ENCODE measurements at regions not wholly inside any gene's neighbourhood (a gene's known extent, or its start where the extent isn't known, plus 50 kb on each side); places are given as distances from the start of the nearest gene placed in this dataset.
"Not testable (repeated sequence)": the region's sequence is repeated elsewhere in the genome, so short reads cannot be mapped to it uniquely, and the experiment has no call there.

GRCh38 chr2:144128130-144128746 is 391.7 kb downstream of the ZEB2 start:
- no peak overlapping the region for H3K9ac ChIP-seq (ENCODE audit: low read length)
- no peak overlapping the region for H3K4me3 ChIP-seq (ENCODE audit: low read length)
- H3K9me3 ChIP-seq (ENCODE audit: control insufficient read depth, low read depth, low read length) = no peaks in the 10 kb centered on the region
- H3K27ac ChIP-seq (ENCODE audit: low read length) = no peak overlapping the region
- H3K36me3 ChIP-seq (ENCODE audit: control insufficient read depth, low read depth, low read length) = no peaks in the 10 kb centered on the region
- H3K4me1 ChIP-seq (ENCODE audit: control insufficient read depth, low read depth, low read length) = no peaks in the 10 kb centered on the region
- no peaks in the 10 kb centered on the region for H3K27me3 ChIP-seq (ENCODE audit: control insufficient read depth, insufficient read depth, low read length)

GRCh38 chr2:144127693-144128092 is 392.2 kb downstream of the ZEB2 start:
- Histone ChIP-seq H3K27me3 (ENCODE audit: control insufficient read depth, insufficient read depth, low read length) (no peaks in the 10 kb centered on the region), H3K9me3 (ENCODE audit: control insufficient read depth, low read depth, low read length) (no peaks in the 10 kb centered on the region), H3K4me3 (ENCODE audit: low read length) (no peak overlapping the region), H3K9ac (ENCODE audit: low read length) (no peak overlapping the region), H3K27ac (ENCODE audit: low read length) (no peak overlapping the region), H3K36me3 (ENCODE audit: control insufficient read depth, low read depth, low read length) (no peaks in the 10 kb centered on the region), H3K4me1 (ENCODE audit: control insufficient read depth, low read depth, low read length) (no peaks in the 10 kb centered on the region)

DNA sequence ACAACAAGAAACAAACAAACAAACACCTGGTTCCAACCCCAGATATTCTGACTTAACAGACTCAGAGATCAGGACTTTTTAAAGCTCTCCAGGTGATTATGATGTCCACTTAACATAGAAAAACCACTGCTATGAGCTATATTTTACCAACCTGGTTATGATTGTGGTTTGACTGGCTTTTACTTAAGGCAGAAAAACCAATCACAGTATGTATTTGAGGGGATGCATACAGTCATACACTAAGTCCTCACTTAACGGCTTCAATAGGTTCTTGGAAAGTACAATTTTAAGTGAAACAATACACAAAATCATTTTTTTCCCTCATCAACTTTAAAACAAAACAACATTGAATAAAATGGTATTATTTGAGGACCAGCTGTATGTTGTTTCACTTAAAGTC is 393.6 kb downstream of the ZEB2 start:
- H3K27me3 ChIP-seq (ENCODE audit: control insufficient read depth, insufficient read depth, low read length) = no peaks in the 10 kb centered on the region
- H3K36me3 ChIP-seq (ENCODE audit: control insufficient read depth, low read depth, low read length) = no peaks in the 10 kb centered on the region
- no peak overlapping the region for H3K27ac ChIP-seq (ENCODE audit: low read length)
- no peak overlapping the region for H3K4me3 ChIP-seq (ENCODE audit: low read length)
- H3K9ac ChIP-seq (ENCODE audit: low read length) = no peak overlapping the region
- no peaks in the 10 kb centered on the region for H3K9me3 ChIP-seq (ENCODE audit: control insufficient read depth, low read depth, low read length)
- no peaks in the 10 kb centered on the region for H3K4me1 ChIP-seq (ENCODE audit: control insufficient read depth, low read depth, low read length)

GRCh38 chr2:144125751-144126150 is 394.2 kb downstream of the ZEB2 start:
- Histone ChIP-seq H3K9ac (ENCODE audit: low read length) (no peak overlapping the region), H3K27me3 (ENCODE audit: control insufficient read depth, insufficient read depth, low read length) (no peaks in the 10 kb centered on the region), H3K36me3 (ENCODE audit: control insufficient read depth, low read depth, low read length) (no peaks in the 10 kb centered on the region), H3K27ac (ENCODE audit: low read length) (no peak overlapping the region), H3K4me3 (ENCODE audit: low read length) (no peak overlapping the region), H3K4me1 (ENCODE audit: control insufficient read depth, low read depth, low read length) (no peaks in the 10 kb centered on the region), H3K9me3 (ENCODE audit: control insufficient read depth, low read depth, low read length) (no peaks in the 10 kb centered on the region)

DNA sequence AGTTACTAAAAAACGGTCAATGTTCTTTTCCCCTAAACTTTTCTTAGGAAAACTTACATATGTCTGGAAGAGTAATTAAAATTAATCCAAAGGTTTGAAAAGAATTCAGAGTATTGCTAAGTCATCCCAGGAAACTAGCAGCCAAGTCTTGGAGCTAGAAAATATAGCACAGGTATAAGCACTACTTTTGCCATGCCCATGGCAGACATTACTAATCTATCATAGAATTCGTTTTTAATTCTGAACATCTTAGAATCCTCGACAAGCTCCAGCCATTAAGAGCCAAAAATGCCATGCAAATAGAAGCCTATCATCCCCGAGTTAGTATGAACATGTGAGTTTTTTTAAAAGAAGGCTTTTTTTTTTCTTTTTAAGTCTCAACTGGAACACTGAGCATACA is 395.0 kb downstream of the ZEB2 start:
- Histone ChIP-seq H3K36me3 (ENCODE audit: control insufficient read depth, low read depth, low read length) (no peaks in the 10 kb centered on the region), H3K4me1 (ENCODE audit: control insufficient read depth, low read depth, low read length) (no peaks in the 10 kb centered on the region), H3K9me3 (ENCODE audit: control insufficient read depth, low read depth, low read length) (no peaks in the 10 kb centered on the region), H3K27ac (ENCODE audit: low read length) (no peak overlapping the region), H3K27me3 (ENCODE audit: control insufficient read depth, insufficient read depth, low read length) (no peaks in the 10 kb centered on the region), H3K4me3 (ENCODE audit: low read length) (no peak overlapping the region), H3K9ac (ENCODE audit: low read length) (no peak overlapping the region)

GRCh38 chr2:144120487-144120886 is 399.4 kb downstream of the ZEB2 start:
- Histone ChIP-seq H3K9ac (ENCODE audit: low read length) (no peak overlapping the region), H3K36me3 (ENCODE audit: control insufficient read depth, low read depth, low read length) (no peaks in the 10 kb centered on the region), H3K4me3 (ENCODE audit: low read length) (no peak overlapping the region), H3K4me1 (ENCODE audit: control insufficient read depth, low read depth, low read length) (no peaks in the 10 kb centered on the region), H3K27me3 (ENCODE audit: control insufficient read depth, insufficient read depth, low read length) (no peaks in the 10 kb centered on the region), H3K9me3 (ENCODE audit: control insufficient read depth, low read depth, low read length) (no peaks in the 10 kb centered on the region), H3K27ac (ENCODE audit: low read length) (no peak overlapping the region)

GRCh38 chr2:144117086-144117485 is 402.8 kb downstream of the ZEB2 start:
- Histone ChIP-seq H3K4me1 (ENCODE audit: control insufficient read depth, low read depth, low read length) (no peaks in the 10 kb centered on the region), H3K27me3 (ENCODE audit: control insufficient read depth, insufficient read depth, low read length) (no peaks in the 10 kb centered on the region), H3K9me3 (ENCODE audit: control insufficient read depth, low read depth, low read length) (no peaks in the 10 kb centered on the region), H3K9ac (ENCODE audit: low read length) (no peak overlapping the region), H3K27ac (ENCODE audit: low read length) (no peak overlapping the region), H3K4me3 (ENCODE audit: low read length) (no peak overlapping the region), H3K36me3 (ENCODE audit: control insufficient read depth, low read depth, low read length) (no peaks in the 10 kb centered on the region)

DNA sequence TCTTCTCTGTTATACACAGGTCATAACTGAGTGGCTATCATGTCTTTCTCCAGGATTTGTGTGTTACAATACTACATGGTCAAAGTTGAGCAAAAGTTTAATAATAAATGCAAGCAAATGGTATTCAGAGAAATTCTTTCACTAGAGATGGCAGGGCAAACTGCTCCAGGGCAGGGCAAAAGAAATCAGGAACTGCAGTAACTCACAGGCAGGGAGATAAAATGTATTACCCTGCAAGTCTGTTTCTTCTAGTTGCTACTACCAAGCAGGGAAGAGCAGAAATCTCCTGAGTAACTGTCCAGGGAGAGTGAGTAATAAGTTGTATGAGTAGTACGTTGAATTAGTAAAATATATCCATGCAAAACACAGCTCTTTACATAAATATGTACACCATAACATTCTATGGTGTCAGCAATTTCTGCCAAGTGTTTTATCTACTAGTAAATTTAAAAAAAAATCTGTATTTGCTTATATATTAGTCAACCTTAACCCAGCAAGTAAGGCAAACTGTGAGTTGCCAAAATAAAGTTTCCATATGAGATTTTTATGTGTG is 404.1 kb downstream of the ZEB2 start:
- Histone ChIP-seq H3K27me3 (ENCODE audit: control insufficient read depth, insufficient read depth, low read length) (no peaks in the 10 kb centered on the region), H3K4me1 (ENCODE audit: control insufficient read depth, low read depth, low read length) (no peaks in the 10 kb centered on the region), H3K9me3 (ENCODE audit: control insufficient read depth, low read depth, low read length) (no peaks in the 10 kb centered on the region), H3K9ac (ENCODE audit: low read length) (no peak overlapping the region), H3K36me3 (ENCODE audit: control insufficient read depth, low read depth, low read length) (no peaks in the 10 kb centered on the region), H3K4me3 (ENCODE audit: low read length) (no peak overlapping the region), H3K27ac (ENCODE audit: low read length) (no peak overlapping the region)

- no peaks in the 10 kb centered on the region for H3K27me3 ChIP-seq (ENCODE audit: control insufficient read depth, insufficient read depth, low read length)
Measured at GRCh38 chr2:144114760-144115159, 405.2 kb downstream of the ZEB2 start.

GRCh38 chr2:144111437-144111836 is 408.5 kb downstream of the ZEB2 start:
- H3K9me3 ChIP-seq (ENCODE audit: control insufficient read depth, low read depth, low read length) = no peaks in the 10 kb centered on the region
- H3K27me3 ChIP-seq (ENCODE audit: control insufficient read depth, insufficient read depth, low read length) = no peaks in the 10 kb centered on the region
- no peaks in the 10 kb centered on the region for H3K36me3 ChIP-seq (ENCODE audit: control insufficient read depth, low read depth, low read length)
- no peak overlapping the region for H3K9ac ChIP-seq (ENCODE audit: low read length)
- H3K4me1 ChIP-seq (ENCODE audit: control insufficient read depth, low read depth, low read length) = no peaks in the 10 kb centered on the region
- no peak overlapping the region for H3K4me3 ChIP-seq (ENCODE audit: low read length)
- H3K27ac ChIP-seq (ENCODE audit: low read length) = no peak overlapping the region

More at GRCh38 chr2:144114760-144115159, 405.2 kb downstream of the ZEB2 start:
- H3K9ac ChIP-seq (ENCODE audit: low read length) = no peak overlapping the region
- no peaks in the 10 kb centered on the region for H3K9me3 ChIP-seq (ENCODE audit: control insufficient read depth, low read depth, low read length)
- H3K4me3 ChIP-seq (ENCODE audit: low read length) = no peak overlapping the region
- no peaks in the 10 kb centered on the region for H3K36me3 ChIP-seq (ENCODE audit: control insufficient read depth, low read depth, low read length)
- H3K4me1 ChIP-seq (ENCODE audit: control insufficient read depth, low read depth, low read length) = no peaks in the 10 kb centered on the region
- no peak overlapping the region for H3K27ac ChIP-seq (ENCODE audit: low read length)

GRCh38 chr2:144106104-144106503 is 413.8 kb downstream of the ZEB2 start:
- H3K4me1 ChIP-seq (ENCODE audit: control insufficient read depth, low read depth, low read length); H3K27me3 ChIP-seq (ENCODE audit: control insufficient read depth, insufficient read depth, low read length); H3K9me3 ChIP-seq (ENCODE audit: control insufficient read depth, low read depth, low read length); H3K4me3 ChIP-seq (ENCODE audit: low read length); H3K9ac ChIP-seq (ENCODE audit: low read length); H3K27ac ChIP-seq (ENCODE audit: low read length); H3K36me3 ChIP-seq (ENCODE audit: control insufficient read depth, low read depth, low read length): not testable (repeated sequence)

DNA sequence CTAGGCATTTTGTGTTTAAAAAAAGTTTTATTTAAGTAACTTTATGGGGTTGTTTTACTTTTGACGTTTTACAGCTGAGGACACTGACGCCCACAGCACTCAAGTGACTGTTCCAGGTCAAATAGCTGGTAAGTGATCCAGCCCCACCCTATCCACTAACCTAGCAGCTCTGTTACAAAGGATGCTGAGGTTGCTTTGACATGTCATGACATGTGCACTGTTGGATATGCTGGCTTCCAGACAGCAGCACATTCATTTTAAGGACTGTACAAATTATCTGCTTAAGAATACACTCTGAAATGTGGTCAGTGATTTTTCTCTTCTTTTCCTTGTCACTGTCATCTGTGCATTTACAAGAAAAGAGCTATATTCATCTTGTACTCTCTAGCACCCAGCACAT is 417.5 kb downstream of the ZEB2 start:
- H3K27me3 ChIP-seq (ENCODE audit: control insufficient read depth, insufficient read depth, low read length) = no peaks in the 10 kb centered on the region
- H3K9me3 ChIP-seq (ENCODE audit: control insufficient read depth, low read depth, low read length) = peaks cover 6% of the 10 kb centered on the region
- no peaks in the 10 kb centered on the region for H3K36me3 ChIP-seq (ENCODE audit: control insufficient read depth, low read depth, low read length)

More for the DNA sequence above, 417.5 kb downstream of the ZEB2 start:
- no peak overlapping the region for H3K4me3 ChIP-seq (ENCODE audit: low read length)
- no peak overlapping the region for H3K9ac ChIP-seq (ENCODE audit: low read length)
- H3K4me1 ChIP-seq (ENCODE audit: control insufficient read depth, low read depth, low read length) = no peaks in the 10 kb centered on the region
- no peak overlapping the region for H3K27ac ChIP-seq (ENCODE audit: low read length)

Measured in iPS-18a (cell line).